Renal pelvis (tissue), 1 donor: ENCODE measurements at regions not wholly inside any gene's neighbourhood (a gene's known extent, or its start where the extent isn't known, plus 50 kb on each side); places are given as distances from the start of the nearest gene placed in this dataset.
"Not testable (repeated sequence)": the region's sequence is repeated elsewhere in the genome, so short reads cannot be mapped to it uniquely, and the experiment has no call there.

ENCODE experiments used
- DNase-seq: peaks from one replicate; pipeline ENCODE4 v3.0.0-alpha.2; 2013

DNA sequence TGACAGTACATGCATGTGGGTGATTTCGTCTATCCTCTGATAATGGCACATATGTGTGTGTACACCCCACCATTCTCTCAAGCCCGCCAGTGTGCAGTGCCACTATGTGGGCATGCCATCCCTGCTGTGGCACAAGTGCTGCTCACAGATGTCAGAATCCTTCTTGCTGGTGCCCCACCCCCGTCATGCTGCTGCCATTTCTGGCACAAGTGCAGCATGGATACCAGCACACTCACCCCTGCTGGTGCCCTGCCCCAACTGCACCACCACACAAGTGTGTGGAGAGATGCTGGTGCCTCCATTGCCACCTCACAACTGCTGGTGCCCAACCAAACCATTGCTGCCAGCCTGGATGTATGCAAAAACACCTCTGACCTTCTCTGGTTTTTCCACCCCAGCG lies 1133.8 kb downstream of the TECRL start:
- no peak for DNase-seq

DNA sequence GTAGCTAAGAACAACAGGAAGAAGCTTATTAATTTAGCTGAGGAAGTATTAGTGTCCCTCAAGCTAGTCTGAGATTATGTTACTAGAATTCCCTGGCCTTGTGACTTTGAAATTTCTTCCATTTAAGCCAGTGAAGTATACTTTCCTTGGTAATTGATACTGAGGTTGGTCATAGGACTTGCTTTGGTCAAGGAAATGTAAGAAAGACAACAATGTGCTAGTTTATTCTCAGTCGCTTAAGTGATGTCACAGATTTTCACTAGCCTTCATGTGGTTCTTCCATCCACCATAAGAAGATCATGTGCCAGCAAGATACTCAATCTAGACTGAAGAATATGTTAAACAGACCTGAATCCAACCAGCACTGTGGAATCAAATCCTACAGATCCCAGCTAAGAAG lies 1140.1 kb downstream of the TECRL start:
- no peak for DNase-seq

DNA sequence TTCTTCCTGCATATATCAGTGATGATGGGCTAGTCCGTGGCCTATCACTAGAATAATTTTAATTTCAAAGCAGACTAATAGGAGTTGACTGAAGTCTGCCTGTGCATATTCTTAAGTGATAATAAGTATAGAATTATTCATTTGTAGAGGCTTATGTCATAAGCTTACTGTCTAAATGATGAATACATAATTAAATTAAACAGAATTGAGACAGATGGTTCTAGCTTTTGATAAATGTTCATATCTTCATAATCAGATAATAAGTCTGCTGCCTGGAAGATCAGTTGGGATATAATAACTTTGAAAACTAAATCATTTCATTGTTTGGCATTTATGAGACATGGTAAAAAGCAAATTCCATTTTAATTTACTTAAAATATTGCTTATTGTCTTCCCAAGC lies 1175.6 kb downstream of the TECRL start:
- no peak for DNase-seq

DNA sequence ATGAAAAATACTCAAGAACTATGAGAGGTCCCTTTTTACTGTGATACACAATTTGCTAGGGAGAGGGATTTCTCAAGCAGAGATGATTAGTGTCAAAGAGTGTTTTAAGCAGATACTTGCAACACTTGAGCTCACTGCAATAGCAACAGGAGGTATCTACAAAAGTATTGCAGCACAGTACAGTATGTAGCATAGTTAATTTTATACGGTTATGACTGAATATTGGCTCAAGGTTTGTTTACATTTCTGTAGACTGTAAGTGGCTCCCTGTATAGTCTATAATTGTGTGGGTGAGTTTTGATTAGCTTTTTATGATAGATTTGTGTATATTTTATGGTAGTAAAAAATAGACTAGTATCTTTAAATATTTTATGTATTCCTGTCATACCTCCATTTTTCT lies 1177.2 kb downstream of the TECRL start:
- DNase-seq, result no peak

DNA sequence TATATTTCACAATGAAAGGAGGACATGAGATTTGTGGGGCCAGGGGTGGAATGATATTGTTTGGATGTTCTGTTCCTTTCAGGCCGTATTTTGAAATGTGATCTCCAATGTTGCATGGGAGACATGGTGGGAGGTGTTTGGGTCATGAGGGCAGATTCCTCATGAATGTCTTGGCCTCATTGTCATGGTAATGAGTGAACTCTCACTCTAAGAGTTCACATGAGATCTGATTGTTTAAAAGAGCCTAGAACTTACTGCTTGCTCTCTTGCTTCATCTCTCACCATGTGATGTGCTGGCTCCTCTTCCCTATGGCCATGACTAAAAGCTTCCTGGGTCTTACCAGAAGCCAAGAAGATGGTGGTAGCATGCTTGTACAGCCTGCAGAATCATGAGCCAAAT lies 1183.0 kb downstream of the TECRL start:
- DNase-seq, result no peak

DNA sequence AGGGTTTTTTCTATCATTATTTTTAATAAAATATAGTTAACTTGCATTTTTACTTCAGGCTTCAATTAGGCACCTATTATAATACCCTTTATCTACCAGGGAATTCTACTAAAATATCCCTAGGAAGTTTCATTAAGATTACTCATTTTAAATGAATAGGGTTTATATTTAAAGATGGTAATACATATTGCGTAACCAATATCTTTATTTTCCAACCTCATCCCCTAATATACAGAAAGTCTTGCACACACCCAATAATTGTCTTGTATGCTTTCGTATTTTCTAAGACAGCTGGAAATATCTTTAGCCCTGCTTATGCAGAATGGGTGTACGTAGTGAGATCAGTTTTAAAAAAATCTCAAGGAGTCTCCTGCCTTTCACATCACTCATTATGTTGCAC lies 1186.8 kb downstream of the TECRL start:
- DNase-seq, result no peak

DNA sequence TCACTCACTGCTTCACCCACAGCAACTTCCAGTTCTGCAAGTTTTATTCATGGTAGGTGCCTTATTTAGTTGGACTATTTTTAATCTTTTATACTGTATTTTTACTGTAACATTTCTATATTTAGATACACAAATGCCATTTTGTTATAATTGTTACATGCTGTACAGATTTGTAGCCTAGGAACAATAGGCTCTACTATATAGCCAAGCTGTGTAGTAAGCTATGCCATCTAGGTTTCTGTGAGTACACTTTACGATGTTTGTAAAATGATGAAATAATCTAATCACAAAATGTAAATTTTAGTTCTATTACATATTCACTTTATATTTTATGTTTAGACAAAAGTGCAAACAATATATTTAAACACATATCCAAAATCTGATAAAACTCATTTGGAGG lies 1187.8 kb downstream of the TECRL start:
- no peak for DNase-seq

DNA sequence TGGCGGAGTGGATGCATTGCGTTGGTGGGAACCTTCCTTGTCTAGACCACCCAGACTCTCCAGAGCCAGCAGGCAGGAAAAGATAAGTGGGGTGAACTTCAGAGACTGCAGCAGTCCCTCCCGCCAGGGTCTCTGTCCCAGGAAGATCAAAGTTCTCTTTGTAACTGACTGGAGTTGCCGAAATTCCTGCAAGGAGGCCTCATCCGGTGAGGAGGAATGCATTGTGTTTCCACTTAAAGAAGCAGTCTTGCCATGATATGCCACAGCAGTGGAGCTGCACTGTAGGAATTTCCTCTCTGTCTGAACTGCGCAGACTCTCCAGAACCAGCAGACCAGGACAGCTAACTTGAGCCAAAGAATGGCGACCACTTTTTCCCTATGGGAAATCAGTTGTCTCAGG lies 1190.4 kb downstream of the TECRL start:
- no peak for DNase-seq

DNA sequence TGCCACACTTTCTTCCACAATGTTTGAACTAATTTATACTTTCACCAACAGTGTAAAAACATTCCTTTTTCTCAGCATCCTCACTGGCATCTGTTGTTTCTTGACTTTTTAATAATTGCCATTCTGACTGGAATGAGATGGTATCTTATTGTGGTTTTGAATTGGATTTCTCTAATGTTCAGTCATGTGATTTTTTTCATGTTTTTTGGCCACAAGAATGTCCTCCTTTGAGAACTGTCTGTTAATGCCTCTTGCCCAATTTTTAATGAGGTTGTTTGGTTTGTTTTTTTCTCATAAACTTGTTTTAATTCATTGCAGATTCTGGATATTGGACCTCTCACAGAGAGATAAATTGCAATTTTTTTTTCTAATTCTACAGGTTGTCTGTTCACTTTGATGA lies 1195.2 kb downstream of the TECRL start:
- DNase-seq, result no peak

DNA sequence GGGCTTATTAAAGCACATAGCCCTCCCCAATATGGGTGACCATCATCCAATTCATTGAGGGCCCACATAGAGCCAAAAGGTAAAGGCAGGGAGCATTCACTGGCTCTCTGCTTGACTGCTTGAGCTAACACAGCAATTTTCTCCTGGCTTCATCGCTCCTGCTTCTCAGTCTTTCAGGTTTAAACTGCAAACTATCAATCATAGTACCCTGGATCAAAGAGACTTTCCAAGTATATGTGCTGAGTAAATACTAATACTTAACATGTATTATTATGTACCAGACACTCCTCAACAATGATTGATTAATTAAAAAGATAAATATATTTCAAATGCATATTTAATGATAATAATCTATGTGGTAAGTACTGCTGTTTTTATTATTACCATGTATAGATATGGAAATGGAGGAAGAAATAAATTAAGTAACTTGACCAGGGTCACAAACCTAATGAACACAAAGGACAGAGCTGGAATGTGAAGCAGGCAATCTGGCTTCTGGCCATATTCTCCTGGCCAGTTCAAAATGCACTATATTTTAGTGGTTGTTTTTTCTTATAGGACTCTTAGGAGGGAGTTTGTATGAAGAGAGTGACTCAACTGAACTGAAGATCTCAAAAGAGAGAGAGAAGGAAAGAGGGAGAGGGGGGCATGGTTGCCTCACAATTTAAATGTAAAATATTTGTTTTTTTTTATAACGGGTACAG lies 1197.3 kb downstream of the TECRL start:
- peak; percentile 27 for DNase-seq

DNA sequence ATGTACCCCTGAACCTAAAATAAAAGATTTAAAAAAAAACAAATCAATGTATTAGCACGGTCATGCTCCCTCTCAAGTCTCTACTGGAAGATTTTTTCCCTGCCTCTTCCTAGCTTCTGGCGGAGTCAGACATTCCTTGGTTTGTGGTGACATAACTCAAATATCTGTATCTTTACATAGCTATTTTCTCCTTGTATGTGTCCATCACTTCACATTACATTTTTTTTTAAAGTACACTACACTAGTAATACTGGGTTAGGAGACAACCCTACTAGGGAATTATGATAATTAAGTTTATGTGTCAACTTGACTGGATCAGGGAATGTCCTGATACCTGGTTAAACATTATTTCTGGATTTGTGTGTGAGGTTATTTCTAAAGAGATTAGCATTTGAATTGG lies 1197.9 kb downstream of the TECRL start:
- DNase-seq, result no peak

DNA sequence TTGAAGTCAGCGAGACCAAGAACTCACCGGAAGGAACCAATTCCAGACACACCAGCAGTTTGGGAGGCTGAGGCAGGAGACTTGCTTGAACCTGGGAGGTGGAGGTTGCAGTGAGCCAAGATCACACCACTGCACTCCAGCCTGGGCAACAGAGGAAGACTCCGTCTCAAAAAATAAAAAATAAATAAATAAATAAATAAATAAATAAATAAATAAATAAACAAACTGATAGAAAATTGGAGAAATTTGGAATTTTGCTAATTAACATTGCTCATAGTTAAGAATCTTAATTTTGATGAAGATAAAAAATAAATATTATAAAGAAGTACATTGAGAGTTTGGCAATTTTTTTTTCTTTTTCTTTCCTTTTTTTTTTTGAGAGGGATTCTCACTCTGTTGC lies 1216.2 kb downstream of the TECRL start:
- DNase-seq, result not testable (repeated sequence)

DNA sequence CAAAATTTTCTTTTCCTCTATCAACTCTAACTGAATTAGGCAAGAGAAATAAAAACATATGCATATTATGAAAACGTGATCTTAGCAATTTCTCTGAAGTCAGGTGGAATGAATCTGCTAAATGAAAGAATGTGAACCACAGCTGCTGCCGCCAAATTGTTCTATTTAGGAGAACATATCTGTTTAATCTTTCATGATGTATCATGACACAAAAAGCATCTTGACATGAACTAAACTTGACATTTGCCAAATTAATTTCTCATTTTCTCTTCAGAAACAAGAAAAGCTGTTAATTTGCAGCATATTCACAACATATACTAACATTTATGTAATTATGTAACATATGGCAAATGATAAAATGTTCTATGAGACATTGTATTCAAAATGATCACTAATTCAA lies 1237.9 kb downstream of the TECRL start:
- DNase-seq, result no peak

DNA sequence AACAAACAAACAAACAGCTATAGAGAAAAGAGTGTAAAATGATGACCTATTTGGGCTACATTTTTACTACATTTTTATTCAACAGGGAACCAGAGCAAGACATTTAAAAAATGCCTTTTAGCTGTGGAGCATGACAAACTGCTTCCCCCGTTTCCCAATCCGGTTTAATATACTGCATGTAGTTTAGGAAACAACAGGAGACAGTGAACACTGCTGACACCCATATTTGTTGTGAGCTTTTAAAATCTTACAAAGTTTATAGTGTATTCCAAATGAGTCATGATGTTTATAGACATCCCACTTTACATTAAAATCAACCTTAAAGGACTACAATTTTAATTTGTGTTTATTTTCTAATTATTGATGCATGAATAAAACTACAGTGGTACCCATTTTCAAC lies 1238.3 kb downstream of the TECRL start:
- no peak for DNase-seq

DNA sequence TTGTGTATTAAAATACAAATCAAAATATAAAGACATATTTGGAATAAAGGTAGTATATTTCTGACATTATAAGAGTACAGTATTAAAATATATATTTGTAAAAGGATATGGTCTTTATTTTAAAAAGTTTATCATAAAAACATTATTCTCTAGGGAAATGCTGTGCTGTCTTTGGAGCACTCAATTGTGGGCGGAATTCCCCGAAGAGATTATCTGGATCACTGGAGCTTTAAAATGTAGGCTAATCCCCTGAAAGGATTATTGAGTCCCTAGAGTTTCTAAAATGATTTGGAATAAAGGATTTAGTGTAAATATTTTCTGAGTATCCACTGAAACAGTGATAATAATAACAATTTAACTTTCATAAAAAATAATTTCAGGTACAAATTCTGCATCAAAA lies 1239.4 kb downstream of the TECRL start:
- DNase-seq, result no peak

DNA sequence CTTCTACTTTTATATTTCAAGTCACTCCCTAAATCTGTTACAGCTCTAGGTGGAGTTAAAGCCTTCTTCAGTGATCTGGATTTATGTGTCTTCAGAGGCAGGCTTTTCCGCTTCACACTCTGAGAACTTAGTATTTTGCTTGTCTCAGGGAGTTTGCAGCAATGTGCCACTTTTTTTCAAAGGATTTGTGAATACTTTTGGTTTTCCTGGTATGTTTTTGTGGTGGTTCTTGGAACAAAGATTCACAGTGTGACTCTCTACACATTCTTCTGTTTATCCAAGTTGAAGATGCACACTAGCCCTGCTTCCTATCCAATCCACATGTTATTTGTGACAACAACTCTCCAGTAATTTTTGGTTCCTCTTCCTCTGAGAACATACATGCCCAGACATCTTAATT lies 1253.7 kb downstream of the TECRL start:
- DNase-seq, result no peak

DNA sequence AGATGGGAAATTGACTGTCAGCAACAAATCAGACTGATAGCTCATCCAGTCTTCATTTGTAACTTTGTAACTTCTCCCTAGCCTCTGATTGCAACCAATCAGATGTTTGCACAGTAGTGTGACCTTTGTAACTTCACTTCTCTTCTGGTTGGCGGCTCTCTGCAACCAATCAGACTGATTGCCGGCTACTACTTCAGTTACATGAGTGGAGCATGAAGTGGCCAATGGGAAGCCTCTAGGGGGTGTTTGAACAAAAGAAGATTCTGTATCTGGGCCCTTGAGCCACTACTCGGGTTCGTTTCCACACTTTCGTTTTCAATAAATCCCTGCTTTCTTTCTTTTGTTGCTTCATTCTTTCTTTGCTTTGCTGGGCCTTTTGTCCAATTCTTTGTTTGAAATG lies 1285.8 kb downstream of the TECRL start:
- DNase-seq, result no peak

DNA sequence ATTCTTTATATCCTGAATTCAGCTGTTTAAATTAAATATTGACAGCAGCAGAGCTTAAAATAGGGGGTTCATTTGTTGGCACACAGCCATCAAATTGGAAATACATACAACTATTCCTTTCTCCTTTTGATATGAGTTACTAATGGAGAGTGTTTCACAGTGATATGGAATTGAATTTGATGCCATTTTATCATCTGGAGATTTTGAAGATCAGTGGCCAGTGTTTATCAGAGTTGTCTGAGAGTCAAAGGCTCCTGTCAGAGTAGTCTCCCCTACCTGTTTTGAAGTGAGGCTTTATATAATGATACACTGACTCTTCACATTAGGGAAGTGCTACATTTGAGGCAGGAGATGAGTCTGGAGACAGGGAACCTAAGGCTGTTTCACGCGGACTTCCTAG lies 1286.3 kb downstream of the TECRL start:
- no peak for DNase-seq

DNA sequence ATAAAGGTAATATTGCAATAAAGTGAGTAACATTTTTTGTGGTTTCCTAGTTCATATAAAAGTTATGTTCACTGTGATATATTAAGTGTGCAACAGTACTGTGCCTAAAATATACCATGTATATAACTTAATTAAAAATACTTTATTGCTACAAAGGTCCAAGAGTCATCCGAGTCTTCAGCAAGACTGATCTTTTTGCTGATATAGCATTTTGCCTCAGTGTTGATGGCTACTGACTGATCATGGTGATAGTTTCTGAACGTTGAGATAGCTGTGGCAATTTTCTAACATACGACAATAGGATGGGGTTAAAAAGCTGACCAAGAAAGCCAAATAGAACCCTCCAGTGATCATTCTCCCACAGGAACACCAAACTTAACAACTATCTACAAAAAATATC lies 1302.7 kb downstream of the TECRL start:
- no peak for DNase-seq

DNA sequence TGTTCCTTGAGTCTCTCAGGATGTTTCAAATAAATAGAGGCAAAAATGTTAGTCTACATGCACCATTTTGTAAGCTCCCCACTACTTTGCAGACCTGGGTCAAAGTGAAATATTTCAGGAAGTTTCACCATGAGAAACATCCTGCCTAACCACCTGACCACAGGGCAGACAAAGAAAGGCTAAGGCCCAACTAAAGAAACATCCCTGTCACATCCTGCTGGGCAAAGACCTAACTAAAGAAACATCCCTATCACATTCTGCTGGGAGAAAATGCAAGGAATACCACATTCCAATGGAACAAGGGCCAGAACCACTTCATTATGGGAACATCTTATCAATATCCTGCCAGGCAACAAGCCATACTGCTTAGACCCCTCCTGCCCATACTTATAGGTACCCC lies 1303.4 kb downstream of the TECRL start:
- no peak for DNase-seq

DNA sequence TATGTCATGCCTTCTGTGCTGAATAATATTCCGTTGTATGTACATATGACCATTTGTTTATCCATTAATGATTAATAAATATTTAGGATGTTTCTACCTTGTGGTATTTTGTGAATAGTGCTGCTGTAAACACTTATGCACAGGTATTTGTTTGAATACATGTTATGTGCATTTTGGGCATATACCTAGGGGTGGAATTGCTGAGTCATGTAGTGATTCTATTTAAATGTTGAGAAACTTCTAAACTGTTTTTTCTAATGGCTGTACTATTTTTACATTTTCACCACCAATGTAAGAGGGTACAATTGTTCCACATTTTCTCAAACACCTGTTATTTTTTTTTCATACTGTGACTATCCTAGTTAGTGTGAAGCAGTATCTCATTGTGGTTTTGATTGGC lies 1318.6 kb downstream of the TECRL start:
- DNase-seq, result no peak

DNA sequence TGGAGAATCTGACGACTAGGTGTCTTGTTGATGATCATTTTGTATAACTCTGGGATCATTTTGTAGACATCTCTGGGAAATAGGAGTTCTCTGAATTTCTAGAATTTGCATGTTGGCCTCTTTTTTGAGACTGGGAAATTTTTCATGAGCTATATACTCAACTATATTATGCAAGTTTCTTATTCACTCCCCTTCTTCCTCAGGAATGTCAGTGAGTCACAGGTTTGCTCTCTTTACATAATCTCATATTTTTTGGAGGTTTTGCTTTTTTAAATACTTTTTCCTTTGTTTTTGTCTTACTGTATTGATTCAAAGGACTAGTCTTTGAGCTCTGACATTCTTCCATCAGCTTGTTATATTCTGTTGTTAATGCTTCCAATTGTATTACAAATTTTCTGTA lies 1324.2 kb downstream of the TECRL start:
- no peak for DNase-seq

DNA sequence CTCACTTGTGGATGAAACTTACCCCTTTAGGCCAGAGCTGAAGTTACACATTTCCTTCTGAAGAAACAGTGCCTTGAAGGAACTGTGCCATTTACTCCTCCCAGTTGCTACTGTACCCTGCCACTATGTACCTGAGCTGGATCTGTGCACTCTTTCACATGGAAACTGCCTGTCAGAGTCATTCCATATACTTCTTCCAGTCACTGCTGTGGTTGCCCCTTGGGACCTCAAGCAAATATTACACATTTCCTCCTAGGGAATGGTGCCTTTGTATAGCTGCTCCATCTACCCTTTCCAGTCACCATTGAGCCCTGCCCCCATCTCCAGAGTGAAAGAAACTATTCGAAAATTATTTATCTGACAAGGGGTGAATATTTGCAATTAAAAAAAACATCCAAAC lies 1328.3 kb downstream of the TECRL start:
- DNase-seq, result no peak

DNA sequence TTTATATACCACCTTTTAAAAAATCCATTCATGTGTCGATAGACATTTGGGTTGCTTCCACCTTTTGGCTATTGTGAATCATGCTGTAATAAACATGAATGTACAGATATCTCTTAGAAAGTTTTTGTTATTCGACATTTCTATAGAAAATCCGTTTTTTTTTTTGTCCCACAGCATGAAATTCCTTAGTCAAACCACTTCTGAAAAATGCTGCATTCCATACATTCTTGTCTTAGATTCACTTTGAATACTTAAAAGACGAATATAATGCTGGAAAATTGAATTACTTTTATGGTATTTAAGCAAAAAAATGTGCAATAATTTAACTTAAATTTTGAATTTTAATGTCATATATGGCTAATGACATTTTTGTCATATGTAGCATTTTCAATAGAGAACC lies 1345.5 kb downstream of the TECRL start:
- no peak for DNase-seq

DNA sequence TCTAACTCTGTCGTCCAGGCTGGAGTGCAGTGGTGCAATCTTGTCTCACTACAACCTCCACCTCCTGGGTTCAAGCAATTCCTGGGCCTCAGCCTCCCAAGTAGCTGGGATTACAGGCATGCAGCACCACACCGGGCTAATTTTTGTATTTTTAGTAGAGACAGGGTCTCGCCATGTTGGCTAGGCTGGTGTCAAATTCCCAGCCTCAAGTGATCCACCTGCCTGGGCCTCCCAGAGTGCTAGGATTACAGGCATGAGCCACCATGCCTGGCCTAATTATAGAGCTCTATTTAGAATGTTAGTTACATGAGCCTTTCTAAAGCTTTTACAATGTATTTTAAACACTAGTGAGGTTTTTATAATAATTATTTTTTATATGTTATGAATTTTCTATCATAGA lies 1346.4 kb downstream of the TECRL start:
- not testable (repeated sequence) for DNase-seq
